ENCODE measurements at regions not wholly inside any gene's neighbourhood (a gene's known extent, or its start where the extent isn't known, plus 50 kb on each side); places are given as distances from the start of the nearest gene placed in this dataset.

GRCh38 chr11:116396331-116396730, 376.5 kb downstream of the BUD13 start:
- TF ChIP-seq CTCF (IDR thresholded peaks at IDR 0.05), result no peak
- TF ChIP-seq POLR2A (IDR thresholded peaks at IDR 0.05), result no peak
